Lung (tissue), 11 donors: ENCODE measurements at regions not wholly inside any gene's neighbourhood (a gene's known extent, or its start where the extent isn't known, plus 50 kb on each side); places are given as distances from the start of the nearest gene placed in this dataset.
"Not testable (repeated sequence)": the region's sequence is repeated elsewhere in the genome, so short reads cannot be mapped to it uniquely, and the experiment has no call there.

Experiments used
- ATAC-seq: fragments of 200-7000 bp; cut with Tn5 transposase; one replicate; pipeline ENCODE4 v1.9.1; 2020; ENCODE audit warnings: moderate number of reproducible peaks; ENCODE audit not compliant: insufficient read depth, low FRiP score
- DNase-seq, 3 donors: peaks; one replicate each; pipeline ENCODE4 v3.0.0-alpha.2; 2013 to 2017
- H3K27ac ChIP-seq, 2 donors: one replicate each; pipeline ENCODE4 v1.5.1; 2013; ENCODE audit warnings: mild to moderate bottlenecking in 2 of 2, moderate library complexity in 2 of 2, control low read depth in 1 of 2, inconsistent platforms in 1 of 2, low read depth in 1 of 2, low read length in 1 of 2
- H3K27me3 ChIP-seq, 3 donors: one replicate each; pipeline ENCODE4 v1.5.1; 2013; ENCODE audit warnings: low read length in 2 of 3; ENCODE audit not compliant: control insufficient read depth in 3 of 3, insufficient read depth in 3 of 3
- H3K36me3 ChIP-seq, 4 donors: one replicate each; pipeline ENCODE4 v1.5.1; 2013; ENCODE audit warnings: low read length in 4 of 4, mild to moderate bottlenecking in 1 of 4, moderate library complexity in 1 of 4; ENCODE audit not compliant: control insufficient read depth in 4 of 4, insufficient read depth in 4 of 4
- H3K4me1 ChIP-seq, 5 donors: one replicate each; pipeline ENCODE4 v1.5.1; 2013; ENCODE audit warnings: low read length in 5 of 5, mild to moderate bottlenecking in 2 of 5, moderate library complexity in 1 of 5; ENCODE audit not compliant: control insufficient read depth in 5 of 5, insufficient read depth in 5 of 5
- H3K4me3 ChIP-seq: one replicate; pipeline ENCODE4 v1.5.1; 2013; ENCODE audit warnings: mild to moderate bottlenecking, control low read depth, moderate library complexity
- H3K9ac ChIP-seq, 2 donors: one replicate each; pipeline ENCODE4 v1.5.1; 2013; ENCODE audit warnings: low read length in 2 of 2, control low read depth in 1 of 2; ENCODE audit not compliant: insufficient read depth in 1 of 2
- H3K9me3 ChIP-seq, 4 donors: one replicate each; pipeline ENCODE4 v1.5.1; 2013; ENCODE audit warnings: low read length in 3 of 4, mild to moderate bottlenecking in 1 of 4, moderate library complexity in 1 of 4; ENCODE audit not compliant: control insufficient read depth in 4 of 4, insufficient read depth in 3 of 4
- WGBS, 2 donors: extraction: QIAGEN DNeasy Blood & Tissue Kit; methylation state at CpG; one replicate each; pipeline ENCODE4 v1.1.7; 2013; 5-methylcytosine and 5-hydroxymethylcytosine counted together
- TF ChIP-seq, protein P1 (sequence below): IDR thresholded peaks from 2 replicates; pipeline ENCODE4 v1.5.1; 2012; ENCODE audit warnings: mild to moderate bottlenecking; ENCODE audit errors: control extremely low read depth, extremely low read depth
- donor health status: control.
- donor health status: control.
- donor health status: Bipolar disorder and iron deficiency.
- donor health status: healthy.
- donor health status: DM: yes; HTN: yes; CAD: no.

- Histone ChIP-seq H3K27me3 (peaks cover 0 to 16% (median 3%) of the 10 kb centered on the region in 3 donors), H3K9ac (no peak overlapping the region), H3K4me3 (no peak overlapping the region), H3K4me1 (peaks cover 0 to 2% (median 0%) of the 10 kb centered on the region in 5 donors), H3K9me3 (no peaks in the 10 kb centered on the region), H3K27ac (no peak overlapping the region), H3K36me3 (no peaks in the 10 kb centered on the region)
- no peak for ATAC-seq
- TF ChIP-seq, protein P1, sequence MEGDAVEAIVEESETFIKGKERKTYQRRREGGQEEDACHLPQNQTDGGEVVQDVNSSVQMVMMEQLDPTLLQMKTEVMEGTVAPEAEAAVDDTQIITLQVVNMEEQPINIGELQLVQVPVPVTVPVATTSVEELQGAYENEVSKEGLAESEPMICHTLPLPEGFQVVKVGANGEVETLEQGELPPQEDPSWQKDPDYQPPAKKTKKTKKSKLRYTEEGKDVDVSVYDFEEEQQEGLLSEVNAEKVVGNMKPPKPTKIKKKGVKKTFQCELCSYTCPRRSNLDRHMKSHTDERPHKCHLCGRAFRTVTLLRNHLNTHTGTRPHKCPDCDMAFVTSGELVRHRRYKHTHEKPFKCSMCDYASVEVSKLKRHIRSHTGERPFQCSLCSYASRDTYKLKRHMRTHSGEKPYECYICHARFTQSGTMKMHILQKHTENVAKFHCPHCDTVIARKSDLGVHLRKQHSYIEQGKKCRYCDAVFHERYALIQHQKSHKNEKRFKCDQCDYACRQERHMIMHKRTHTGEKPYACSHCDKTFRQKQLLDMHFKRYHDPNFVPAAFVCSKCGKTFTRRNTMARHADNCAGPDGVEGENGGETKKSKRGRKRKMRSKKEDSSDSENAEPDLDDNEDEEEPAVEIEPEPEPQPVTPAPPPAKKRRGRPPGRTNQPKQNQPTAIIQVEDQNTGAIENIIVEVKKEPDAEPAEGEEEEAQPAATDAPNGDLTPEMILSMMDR = no peak
- WGBS, 2 donors = 86 to 93% methylated on average over 2 of the region's 2 CpGs
- DNase-seq = no peak
Observed at GRCh38 chr7:142494021-142494420, 236.2 kb upstream of the PRSS58 start.

DNA sequence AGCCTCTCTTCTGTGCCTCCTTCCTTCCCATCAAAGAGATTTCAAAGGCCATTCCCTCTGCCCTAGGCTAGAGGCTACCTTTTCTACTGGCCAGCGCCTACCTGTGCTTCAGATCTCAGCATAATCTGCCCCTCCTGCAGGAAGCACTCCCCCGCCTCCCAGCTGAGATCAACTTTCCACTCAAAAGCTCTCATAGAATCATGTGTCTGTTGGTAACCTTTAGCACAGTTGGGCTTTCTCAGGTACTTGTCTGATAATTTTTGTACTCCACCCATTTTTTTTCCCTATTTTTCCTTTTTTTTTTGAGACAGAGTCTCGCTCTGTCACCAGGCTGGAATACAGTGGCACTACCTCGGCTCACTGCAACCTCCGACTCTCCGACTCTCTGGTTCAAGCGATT, 231.0 kb upstream of the PRSS58 start:
- no peaks in the 10 kb centered on the region for H3K36me3 ChIP-seq
- WGBS, 2 donors = 90 to 91% methylated on average over 7 of the region's 7 CpGs
- no peak for ATAC-seq

DNA sequence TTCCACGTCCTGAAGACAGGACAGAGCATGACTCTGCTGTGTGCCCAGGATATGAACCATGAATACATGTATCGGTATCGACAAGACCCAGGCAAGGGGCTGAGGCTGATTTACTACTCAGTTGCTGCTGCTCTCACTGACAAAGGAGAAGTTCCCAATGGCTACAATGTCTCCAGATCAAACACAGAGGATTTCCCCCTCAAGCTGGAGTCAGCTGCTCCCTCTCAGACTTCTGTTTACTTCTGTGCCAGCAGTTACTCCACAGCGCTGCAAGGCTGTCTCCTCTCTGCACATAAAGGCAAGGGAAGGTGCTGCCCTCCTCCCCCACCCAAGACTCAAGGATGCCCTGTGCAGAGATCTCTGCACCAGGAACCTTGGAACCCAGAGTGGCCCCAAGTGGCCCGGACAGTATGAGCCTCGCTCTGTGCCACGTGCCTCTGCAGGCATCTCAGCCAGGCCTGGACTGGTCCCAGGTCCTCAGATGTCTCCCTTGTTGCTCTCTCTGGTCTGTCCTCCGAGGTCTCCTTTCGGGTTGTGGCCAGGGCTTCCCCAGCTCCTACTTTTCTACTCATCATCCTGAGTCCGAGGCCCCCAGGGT, 230.3 kb upstream of the PRSS58 start:
- Histone ChIP-seq H3K36me3 (no peaks in the 10 kb centered on the region), H3K9ac (no peak overlapping the region), H3K4me3 (no peak overlapping the region), H3K9me3 (no peaks in the 10 kb centered on the region), H3K27me3 (peaks cover 0 to 5% (median 0%) of the 10 kb centered on the region in 3 donors), H3K4me1 (no peaks in the 10 kb centered on the region), H3K27ac (no peak overlapping the region)
- TF ChIP-seq, protein P1 = no peak
- ATAC-seq = no peak
- WGBS, 2 donors = 51 to 73% methylated on average over 10 of the region's 10 CpGs
- DNase-seq = peak in 2 of 3 donors; percentile 6 to 24

More for the DNA sequence above, 231.0 kb upstream of the PRSS58 start:
- Histone ChIP-seq H3K9ac (no peak overlapping the region), H3K4me3 (no peak overlapping the region), H3K27me3 (peaks cover 0 to 5% (median 0%) of the 10 kb centered on the region in 3 donors), H3K4me1 (no peaks in the 10 kb centered on the region), H3K9me3 (no peaks in the 10 kb centered on the region), H3K27ac (no peak overlapping the region)
- TF ChIP-seq, protein P1 = no peak
- peak in 1 of 3 donors; percentile 29 for DNase-seq

DNA sequence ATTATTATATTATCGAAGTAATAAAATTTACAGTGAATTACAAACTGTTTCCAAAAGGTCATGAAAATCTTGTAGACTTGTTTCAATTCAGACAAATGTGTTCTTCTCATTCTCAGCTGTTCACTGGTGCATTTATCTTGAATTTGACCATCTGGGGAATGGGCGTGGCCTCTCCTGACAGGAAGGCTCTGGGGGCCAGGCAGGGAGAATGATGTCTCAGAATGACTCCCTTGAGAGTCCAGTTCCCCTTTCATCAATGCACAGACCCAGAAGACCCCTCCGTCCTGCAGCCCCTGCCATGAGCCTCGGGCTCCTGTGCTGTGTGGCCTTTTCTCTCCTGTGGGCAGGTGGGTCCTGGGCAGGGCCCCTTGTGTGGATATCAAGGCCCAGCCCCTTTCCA, 229.7 kb upstream of the PRSS58 start:
- WGBS, 2 donors = 58 to 72% methylated on average over 4 of the region's 4 CpGs
- not testable (repeated sequence) for H3K27ac ChIP-seq, ATAC-seq, H3K36me3 ChIP-seq, H3K9ac ChIP-seq, H3K9me3 ChIP-seq, H3K27me3 ChIP-seq, DNase-seq, H3K4me1 ChIP-seq, H3K4me3 ChIP-seq
